ENCODE measurements at regions not wholly inside any gene's neighbourhood (a gene's known extent, or its start where the extent isn't known, plus 50 kb on each side); places are given as distances from the start of the nearest gene placed in this dataset.

DNA sequence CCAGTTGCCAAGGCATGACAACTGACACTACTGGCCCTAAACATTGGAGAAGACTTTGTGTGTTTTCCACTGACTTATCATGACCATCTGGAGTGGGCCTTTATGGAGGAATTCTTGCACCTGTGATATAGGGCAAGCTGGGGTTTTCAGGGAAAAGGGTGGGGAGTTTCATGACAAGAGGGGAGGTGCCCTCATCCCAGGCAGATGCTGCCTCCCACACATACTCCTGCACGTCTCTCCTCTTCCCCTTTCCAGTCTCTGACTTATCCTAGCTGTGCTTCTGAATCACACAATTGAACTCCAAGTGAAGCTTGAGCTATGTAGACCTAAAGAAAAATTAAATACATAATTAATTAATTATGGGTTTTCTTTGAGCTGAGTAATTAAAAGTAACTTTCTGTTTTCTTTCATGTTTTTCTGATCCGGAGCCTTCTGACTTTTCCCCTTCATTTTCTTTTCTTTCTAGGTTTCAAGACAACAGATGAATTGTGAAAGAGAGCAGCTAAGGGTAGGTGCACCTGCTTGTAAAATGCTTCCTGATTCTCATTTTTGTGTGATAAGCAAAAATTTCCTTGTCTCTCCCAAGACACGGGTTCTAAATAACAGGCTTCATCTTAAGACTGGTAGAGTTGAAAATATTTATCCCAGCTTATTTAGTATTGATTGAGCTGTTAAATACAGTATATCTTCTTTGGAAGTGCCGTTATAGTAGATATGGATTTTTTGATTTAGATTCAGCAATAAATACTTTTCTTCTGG is 280.9 kb upstream of the RBFOX1 start:
- Mint-ChIP-seq H3K4me1 (ENCODE audit: low read depth in 2 of 2) (no peaks in the 10 kb centered on the region), H3K36me3 (peaks cover 5% of the 10 kb centered on the region), H3K9me3 (peaks cover 13% of the 10 kb centered on the region), H3K4me3 (no peak overlapping the region), H3K27me3 (no peaks in the 10 kb centered on the region), H3K27ac (no peak overlapping the region)
- no peak for ATAC-seq
- no peak for DNase-seq (ENCODE audit: low spot score)

DNA sequence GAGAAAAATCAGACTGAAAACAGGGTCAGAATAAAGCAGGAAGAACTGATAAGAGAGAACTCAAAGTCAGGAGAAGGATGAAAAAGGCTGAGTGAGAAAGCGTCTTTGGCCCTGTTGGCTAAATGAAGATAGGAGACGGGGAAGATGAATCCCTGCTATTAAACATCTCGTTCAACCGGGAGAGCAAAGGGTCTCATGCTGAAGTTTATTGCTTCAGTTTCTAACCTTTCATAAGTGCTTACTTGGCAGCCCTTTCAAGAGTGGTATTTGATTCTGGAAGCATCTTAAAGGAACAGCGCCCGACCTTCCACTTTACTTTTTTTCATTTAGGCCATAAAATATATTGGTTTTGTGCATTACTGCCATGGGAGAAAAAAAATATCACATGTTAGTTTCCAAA is 288.3 kb upstream of the RBFOX1 start:
- Mint-ChIP-seq H3K4me3 (no peak overlapping the region), H3K9me3 (peaks cover 20% of the 10 kb centered on the region), H3K27ac (no peak overlapping the region), H3K36me3 (peaks cover 5% of the 10 kb centered on the region), H3K4me1 (ENCODE audit: low read depth in 2 of 2) (no peaks in the 10 kb centered on the region), H3K27me3 (no peaks in the 10 kb centered on the region)
- no peak for ATAC-seq
- no peak for DNase-seq (ENCODE audit: low spot score)

DNA sequence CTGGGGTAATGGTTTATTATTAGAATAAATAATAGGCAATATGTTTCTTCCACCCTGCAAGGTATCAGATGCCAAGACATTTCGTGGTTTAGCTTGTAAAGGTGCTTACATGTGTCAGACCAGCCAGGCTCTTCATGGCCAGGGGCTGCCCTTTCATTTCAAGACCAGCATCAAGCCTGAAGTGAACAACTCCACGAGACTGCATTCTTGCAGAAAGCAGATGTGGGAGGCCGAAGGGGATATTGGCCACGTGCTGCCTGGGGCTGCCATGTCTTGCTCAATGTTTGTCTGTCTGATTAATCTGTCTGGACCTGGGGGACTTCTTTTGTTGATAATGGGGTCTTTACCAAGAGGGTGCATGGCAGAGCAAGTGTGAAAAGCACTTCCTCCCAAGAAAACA is 294.2 kb upstream of the RBFOX1 start:
- H3K9me3 Mint-ChIP-seq, result peaks cover 7% of the 10 kb centered on the region
- H3K4me3 Mint-ChIP-seq, result no peak overlapping the region
- ATAC-seq (no peak), DNase-seq (ENCODE audit: low spot score) (no peak)
- H3K27me3 Mint-ChIP-seq, result no peaks in the 10 kb centered on the region
- no peaks in the 10 kb centered on the region for H3K4me1 Mint-ChIP-seq (ENCODE audit: low read depth in 2 of 2)
- no peak overlapping the region for H3K27ac Mint-ChIP-seq
- H3K36me3 Mint-ChIP-seq, result no peaks in the 10 kb centered on the region

DNA sequence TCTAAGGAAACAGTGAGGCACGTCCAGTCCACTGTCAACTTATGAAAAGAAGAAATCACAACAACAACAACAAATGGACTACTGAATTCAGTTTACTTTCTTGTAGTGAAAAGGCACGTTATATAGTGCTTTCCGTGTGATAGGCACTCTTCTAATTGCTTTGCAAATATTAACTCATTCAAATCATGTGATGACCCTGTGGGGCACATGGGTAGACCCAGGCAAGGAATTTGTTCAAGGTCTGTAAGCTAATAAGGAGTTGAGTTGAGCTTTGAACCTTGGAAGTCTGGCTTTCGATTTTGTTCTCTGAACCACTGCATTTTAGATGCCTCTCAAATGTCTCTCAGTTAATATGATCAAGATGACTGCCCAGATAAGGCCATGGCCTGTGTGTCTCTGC is 295.1 kb upstream of the RBFOX1 start:
- no peak overlapping the region for H3K4me3 Mint-ChIP-seq
- ATAC-seq (no peak), DNase-seq (ENCODE audit: low spot score) (no peak)
- peaks cover 7% of the 10 kb centered on the region for H3K9me3 Mint-ChIP-seq
- no peaks in the 10 kb centered on the region for H3K4me1 Mint-ChIP-seq (ENCODE audit: low read depth in 2 of 2)
- H3K27ac Mint-ChIP-seq, result no peak overlapping the region
- H3K36me3 Mint-ChIP-seq, result no peaks in the 10 kb centered on the region
- no peaks in the 10 kb centered on the region for H3K27me3 Mint-ChIP-seq

DNA sequence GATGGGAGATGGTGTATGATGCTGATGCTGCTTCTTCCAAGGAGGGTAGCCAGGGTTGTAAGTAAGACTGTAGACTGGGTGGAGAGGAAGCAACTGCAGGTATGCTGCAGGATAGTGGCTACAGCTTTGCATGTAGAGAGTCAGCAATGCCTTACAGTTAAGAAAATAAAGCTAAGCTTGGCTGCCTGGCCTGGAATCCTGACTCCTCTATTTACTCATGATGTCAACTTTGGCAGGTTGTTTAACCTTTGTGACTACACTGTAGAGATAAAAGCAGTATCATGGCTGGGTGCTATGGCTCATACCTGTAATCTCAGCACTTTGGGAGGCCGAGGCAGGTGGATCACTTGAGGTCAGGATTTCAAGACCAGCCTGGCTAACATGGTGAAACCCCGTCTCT is 301.6 kb upstream of the RBFOX1 start:
- ATAC-seq (no peak), DNase-seq (ENCODE audit: low spot score) (no peak)
- H3K4me1 Mint-ChIP-seq (ENCODE audit: low read depth in 2 of 2), result no peaks in the 10 kb centered on the region
- H3K9me3 Mint-ChIP-seq, result peaks cover 11% of the 10 kb centered on the region
- no peaks in the 10 kb centered on the region for H3K27me3 Mint-ChIP-seq
- H3K4me3 Mint-ChIP-seq, result no peak overlapping the region
- H3K36me3 Mint-ChIP-seq, result no peaks in the 10 kb centered on the region
- H3K27ac Mint-ChIP-seq, result no peak overlapping the region

DNA sequence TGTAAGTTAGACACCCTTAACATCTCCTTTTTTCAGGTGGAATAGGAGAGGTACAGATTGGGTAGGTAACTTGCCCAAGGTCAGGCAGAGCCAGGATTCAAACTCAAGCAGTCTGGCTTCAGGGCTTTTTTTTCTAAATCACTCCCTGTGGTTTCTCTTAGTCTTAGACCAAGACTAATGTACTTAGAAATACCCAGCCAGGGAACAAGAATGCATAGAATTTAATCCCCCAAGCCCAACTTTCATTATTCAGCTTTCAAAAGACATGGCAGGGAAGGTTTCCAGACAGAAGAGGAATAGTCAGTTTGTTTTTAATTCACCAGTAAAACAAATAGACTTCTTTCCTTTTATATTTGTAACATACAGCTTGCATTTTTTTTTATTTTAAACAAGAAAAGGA is 305.2 kb upstream of the RBFOX1 start:
- Mint-ChIP-seq H3K36me3 (no peaks in the 10 kb centered on the region), H3K27ac (no peak overlapping the region), H3K27me3 (no peaks in the 10 kb centered on the region), H3K9me3 (peaks cover 11% of the 10 kb centered on the region), H3K4me3 (no peak overlapping the region), H3K4me1 (ENCODE audit: low read depth in 2 of 2) (no peaks in the 10 kb centered on the region)
- ATAC-seq (no peak), DNase-seq (ENCODE audit: low spot score) (no peak)

GRCh38 chr16:7026639-7027038 is 306.0 kb upstream of the RBFOX1 start:
- Mint-ChIP-seq H3K36me3 (no peaks in the 10 kb centered on the region), H3K4me3 (no peak overlapping the region), H3K9me3 (peaks cover 11% of the 10 kb centered on the region), H3K27ac (no peak overlapping the region), H3K27me3 (no peaks in the 10 kb centered on the region), H3K4me1 (ENCODE audit: low read depth in 2 of 2) (no peaks in the 10 kb centered on the region)
- no peak for ATAC-seq
- no peak for DNase-seq (ENCODE audit: low spot score)

DNA sequence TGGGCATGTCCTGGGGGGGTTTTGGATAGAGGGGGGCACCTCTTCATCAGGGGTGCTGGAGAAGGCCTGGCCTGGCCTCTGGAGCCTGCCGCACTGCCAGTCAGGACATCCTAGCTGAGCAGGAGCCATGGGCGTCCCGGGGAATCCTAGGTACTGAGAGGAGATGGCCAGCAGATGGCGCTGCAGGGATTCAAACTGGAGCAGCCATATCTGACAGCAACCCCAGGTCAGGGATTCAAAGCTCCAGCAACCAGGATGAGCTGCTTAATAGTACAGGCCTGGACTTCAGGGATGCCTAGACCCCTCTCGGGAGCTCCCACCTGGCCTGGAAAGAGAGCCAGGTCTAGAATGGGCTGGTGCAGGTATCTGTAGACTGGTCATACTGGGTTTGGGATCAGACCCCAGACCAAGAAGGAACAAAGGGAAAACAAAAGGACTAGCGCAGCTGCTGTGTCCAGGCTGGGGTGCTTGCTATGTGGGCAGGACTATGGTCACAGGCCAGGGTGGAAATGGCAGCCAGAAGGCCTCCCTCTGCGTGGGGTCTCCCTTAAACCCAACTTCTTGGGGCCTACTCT is 306.9 kb upstream of the RBFOX1 start:
- peaks cover 8% of the 10 kb centered on the region for H3K9me3 Mint-ChIP-seq
- H3K4me1 Mint-ChIP-seq (ENCODE audit: low read depth in 2 of 2), result no peaks in the 10 kb centered on the region
- no peak overlapping the region for H3K27ac Mint-ChIP-seq
- ATAC-seq (no peak), DNase-seq (ENCODE audit: low spot score) (no peak)
- H3K36me3 Mint-ChIP-seq, result no peaks in the 10 kb centered on the region
- H3K4me3 Mint-ChIP-seq, result no peak overlapping the region
- H3K27me3 Mint-ChIP-seq, result no peaks in the 10 kb centered on the region

DNA sequence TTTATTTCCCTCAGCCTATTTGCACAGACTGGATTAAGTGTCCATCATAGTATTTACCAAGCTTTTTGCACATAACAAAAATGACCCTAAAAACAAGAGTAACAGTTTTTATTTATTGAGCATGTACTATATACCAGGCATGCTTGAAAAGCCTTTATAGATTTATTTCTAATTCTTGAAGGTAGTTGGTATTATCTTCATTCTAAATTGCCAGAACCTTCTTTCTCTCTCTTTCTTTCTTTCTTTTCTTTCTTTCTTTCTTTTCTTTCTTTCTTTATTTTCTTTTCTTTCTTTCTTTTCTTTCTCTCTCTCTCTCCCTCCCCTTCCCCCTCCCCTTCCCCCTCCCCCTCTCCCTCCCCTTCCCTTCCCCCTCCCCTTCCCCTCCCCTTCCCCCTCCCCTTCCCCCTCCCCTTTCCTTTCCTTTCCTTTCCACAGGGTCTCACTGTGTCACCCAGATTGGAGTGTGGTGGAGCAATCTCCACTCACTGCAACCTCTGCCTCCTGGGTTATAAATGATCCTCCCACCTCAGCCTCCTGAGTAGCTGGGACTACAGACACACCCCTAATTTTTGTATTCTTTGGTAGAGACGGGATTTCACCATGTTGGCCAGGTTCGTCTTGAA is 310.9 kb upstream of the RBFOX1 start:
- H3K27me3 Mint-ChIP-seq, result no peaks in the 10 kb centered on the region
- H3K4me3 Mint-ChIP-seq, result no peak overlapping the region
- H3K9me3 Mint-ChIP-seq, result peaks cover 11% of the 10 kb centered on the region
- ATAC-seq, result no peak
- H3K36me3 Mint-ChIP-seq, result no peaks in the 10 kb centered on the region
- DNase-seq (ENCODE audit: low spot score), result no peak
- H3K4me1 Mint-ChIP-seq (ENCODE audit: low read depth in 2 of 2), result no peaks in the 10 kb centered on the region
- no peak overlapping the region for H3K27ac Mint-ChIP-seq

- H3K27ac Mint-ChIP-seq, result no peak overlapping the region
- H3K9me3 Mint-ChIP-seq, result peaks cover 16% of the 10 kb centered on the region
- ATAC-seq, result no peak
- H3K27me3 Mint-ChIP-seq, result no peaks in the 10 kb centered on the region
- H3K4me3 Mint-ChIP-seq, result no peak overlapping the region
- DNase-seq (ENCODE audit: low spot score), result no peak
- H3K36me3 Mint-ChIP-seq, result no peaks in the 10 kb centered on the region
- H3K4me1 Mint-ChIP-seq (ENCODE audit: low read depth in 2 of 2), result no peaks in the 10 kb centered on the region
These were observed 315.5 kb upstream of the RBFOX1 start for GRCh38 chr16:7017006-7017662.

- ATAC-seq (no peak), DNase-seq (ENCODE audit: low spot score) (no peak)
- peaks cover 0 to 2% of the 10 kb centered on the region in 2 donors for H3K4me1 Mint-ChIP-seq (ENCODE audit: low read depth in 2 of 2)
- H3K4me3 Mint-ChIP-seq, result no peak overlapping the region
- H3K9me3 Mint-ChIP-seq, result peaks cover 20% of the 10 kb centered on the region
- H3K27ac Mint-ChIP-seq, result no peak overlapping the region
- peaks cover 9% of the 10 kb centered on the region for H3K36me3 Mint-ChIP-seq
- H3K27me3 Mint-ChIP-seq, result no peaks in the 10 kb centered on the region
These were observed 317.9 kb upstream of the RBFOX1 start for GRCh38 chr16:7014756-7015155.

GRCh38 chr16:7013990-7014389 is 318.7 kb upstream of the RBFOX1 start:
- peaks cover 19% of the 10 kb centered on the region for H3K9me3 Mint-ChIP-seq
- DNase-seq (ENCODE audit: low spot score), result no peak
- no peak overlapping the region for H3K4me3 Mint-ChIP-seq
- peaks cover 9% of the 10 kb centered on the region for H3K36me3 Mint-ChIP-seq
- no peak overlapping the region for H3K27ac Mint-ChIP-seq
- H3K27me3 Mint-ChIP-seq, result no peaks in the 10 kb centered on the region
- ATAC-seq, result no peak
- H3K4me1 Mint-ChIP-seq (ENCODE audit: low read depth in 2 of 2), result peaks cover 0 to 2% of the 10 kb centered on the region in 2 donors

GRCh38 chr16:7004266-7004665 is 328.4 kb upstream of the RBFOX1 start:
- Mint-ChIP-seq H3K27me3 (no peaks in the 10 kb centered on the region), H3K36me3 (no peaks in the 10 kb centered on the region), H3K9me3 (peaks cover 12% of the 10 kb centered on the region), H3K4me3 (no peak overlapping the region), H3K4me1 (ENCODE audit: low read depth in 2 of 2) (no peaks in the 10 kb centered on the region), H3K27ac (no peak overlapping the region)
- ATAC-seq (no peak), DNase-seq (ENCODE audit: low spot score) (no peak)

- no peaks in the 10 kb centered on the region for H3K36me3 Mint-ChIP-seq
- H3K4me1 Mint-ChIP-seq (ENCODE audit: low read depth in 2 of 2), result no peaks in the 10 kb centered on the region
- H3K4me3 Mint-ChIP-seq, result no peak overlapping the region
- no peak for DNase-seq (ENCODE audit: low spot score)
- no peak overlapping the region for H3K27ac Mint-ChIP-seq
- no peak for ATAC-seq
- H3K9me3 Mint-ChIP-seq, result peaks cover 12% of the 10 kb centered on the region
- H3K27me3 Mint-ChIP-seq, result no peaks in the 10 kb centered on the region
These were observed 339.1 kb upstream of the RBFOX1 start for GRCh38 chr16:6993544-6993943.
